Osteocyte (in vitro differentiated cells): ENCODE measurements at regions not wholly inside any gene's neighbourhood (a gene's known extent, or its start where the extent isn't known, plus 50 kb on each side); places are given as distances from the start of the nearest gene placed in this dataset.

Source experiments
- DNase-seq: peaks from one replicate; pipeline ENCODE4 v3.0.0; 2021; ENCODE audit warnings: mixed read lengths; ENCODE audit not compliant: unreplicated experiment; ENCODE audit errors: extremely low spot score
- H3K27ac Mint-ChIP-seq: one replicate; pipeline ENCODE4 v1.8.0; 2021; ENCODE audit warnings: mild to moderate bottlenecking, mixed read lengths; ENCODE audit not compliant: unreplicated experiment
- H3K27me3 Mint-ChIP-seq: one replicate; pipeline ENCODE4 v1.8.0; 2021; ENCODE audit warnings: mixed read lengths; ENCODE audit not compliant: unreplicated experiment
- H3K36me3 Mint-ChIP-seq: one replicate; pipeline ENCODE4 v1.8.0; 2021; ENCODE audit warnings: mixed read lengths; ENCODE audit not compliant: unreplicated experiment
- H3K4me1 Mint-ChIP-seq: one replicate; pipeline ENCODE4 v1.8.0; 2021; ENCODE audit warnings: mixed read lengths; ENCODE audit not compliant: unreplicated experiment
- H3K4me3 Mint-ChIP-seq: one replicate; pipeline ENCODE4 v1.8.0; 2021; ENCODE audit warnings: mild to moderate bottlenecking, moderate library complexity, mixed read lengths; ENCODE audit not compliant: unreplicated experiment
- H3K9me3 Mint-ChIP-seq: one replicate; pipeline ENCODE4 v1.8.0; 2021; ENCODE audit warnings: mixed read lengths; ENCODE audit not compliant: unreplicated experiment
- CTCF ChIP-seq: fragments of 200-600 bp; sonication (generic); IDR thresholded peaks from 2 replicates; pipeline ENCODE4 v1.5.0; 2021; ENCODE audit warnings: antibody characterized with exemption, mild to moderate bottlenecking, moderate library complexity

GRCh38 chrX:94758130-94758529, 1084.1 kb downstream of the FAM133A start:
- no peak for TF ChIP-seq CTCF
- Mint-ChIP-seq H3K27ac (no peak overlapping the region), H3K4me3 (no peak overlapping the region), H3K9me3 (peaks cover 6% of the 10 kb centered on the region), H3K36me3 (no peaks in the 10 kb centered on the region), H3K4me1 (no peaks in the 10 kb centered on the region), H3K27me3 (no peaks in the 10 kb centered on the region)
- DNase-seq: no peak

DNA sequence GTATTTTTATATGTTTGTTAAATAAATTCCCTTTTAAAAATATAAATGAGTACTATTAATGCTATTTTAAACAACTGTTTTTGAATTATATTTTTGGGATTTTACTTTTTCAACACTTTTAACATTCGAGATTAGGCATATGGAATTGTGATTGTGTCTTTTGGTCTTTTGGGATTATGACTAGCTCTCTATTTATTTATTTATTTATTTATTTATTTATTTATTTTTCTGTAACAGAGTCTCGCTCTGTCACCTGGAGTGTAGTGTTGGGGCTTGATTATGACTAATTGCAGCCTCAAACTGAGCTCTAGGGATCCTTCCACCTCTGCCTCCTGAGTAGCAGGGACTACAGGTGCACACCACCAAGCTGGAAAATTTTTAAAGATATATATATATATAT, 1101.6 kb downstream of the FAM133A start:
- no peaks in the 10 kb centered on the region for H3K36me3 Mint-ChIP-seq
- no peak overlapping the region for H3K27ac Mint-ChIP-seq
- H3K27me3 Mint-ChIP-seq: no peaks in the 10 kb centered on the region
- H3K4me1 Mint-ChIP-seq: no peaks in the 10 kb centered on the region
- no peak for TF ChIP-seq CTCF
- no peak overlapping the region for H3K4me3 Mint-ChIP-seq
- DNase-seq: no peak
- peaks cover 9% of the 10 kb centered on the region for H3K9me3 Mint-ChIP-seq

- TF ChIP-seq CTCF: no peak
- no peak overlapping the region for H3K4me3 Mint-ChIP-seq
- H3K4me1 Mint-ChIP-seq: no peaks in the 10 kb centered on the region
- DNase-seq: no peak
- no peak overlapping the region for H3K27ac Mint-ChIP-seq
- H3K27me3 Mint-ChIP-seq: no peaks in the 10 kb centered on the region
- peaks cover 50% of the 10 kb centered on the region for H3K9me3 Mint-ChIP-seq
- H3K36me3 Mint-ChIP-seq: no peaks in the 10 kb centered on the region
Measured at GRCh38 chrX:94813541-94813940, 1139.5 kb downstream of the FAM133A start.

GRCh38 chrX:94814216-94814615, 1140.2 kb downstream of the FAM133A start:
- Mint-ChIP-seq H3K27ac (no peak overlapping the region), H3K27me3 (no peaks in the 10 kb centered on the region), H3K9me3 (peaks cover 49% of the 10 kb centered on the region), H3K4me3 (no peak overlapping the region), H3K4me1 (no peaks in the 10 kb centered on the region), H3K36me3 (no peaks in the 10 kb centered on the region)
- no peak for DNase-seq
- no peak for TF ChIP-seq CTCF

DNA sequence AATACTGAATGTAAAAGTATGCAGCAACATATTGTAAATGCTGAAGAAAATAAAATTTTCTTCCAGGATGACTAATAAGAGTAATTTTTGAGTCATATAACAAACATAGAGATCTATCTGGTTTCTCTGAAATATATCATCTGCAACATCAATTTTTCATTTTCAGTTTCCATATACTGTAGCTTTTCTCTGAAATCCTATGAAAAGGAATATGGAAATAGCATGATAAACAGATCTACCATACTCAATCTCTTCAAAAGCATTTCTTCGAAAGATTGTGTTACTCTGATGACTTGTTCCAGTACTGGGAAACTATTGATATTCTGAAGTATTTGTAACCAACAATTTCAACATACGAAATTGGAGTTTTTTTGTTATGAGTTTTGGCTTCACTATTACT, 1156.7 kb downstream of the FAM133A start:
- Mint-ChIP-seq H3K4me3 (no peak overlapping the region), H3K27me3 (no peaks in the 10 kb centered on the region), H3K36me3 (no peaks in the 10 kb centered on the region), H3K27ac (no peak overlapping the region), H3K4me1 (no peaks in the 10 kb centered on the region), H3K9me3 (no peaks in the 10 kb centered on the region)
- no peak for DNase-seq
- TF ChIP-seq CTCF: no peak
